RKO (cell line): ENCODE measurements at regions not wholly inside any gene's neighbourhood (a gene's known extent, or its start where the extent isn't known, plus 50 kb on each side); places are given as distances from the start of the nearest gene placed in this dataset.
"Not testable (repeated sequence)": the region's sequence is repeated elsewhere in the genome, so short reads cannot be mapped to it uniquely, and the experiment has no call there.

Source experiments
- DNase-seq: peaks from one replicate; pipeline ENCODE4 v3.0.0-alpha.2; 2016; ENCODE audit warnings: low spot score

DNA sequence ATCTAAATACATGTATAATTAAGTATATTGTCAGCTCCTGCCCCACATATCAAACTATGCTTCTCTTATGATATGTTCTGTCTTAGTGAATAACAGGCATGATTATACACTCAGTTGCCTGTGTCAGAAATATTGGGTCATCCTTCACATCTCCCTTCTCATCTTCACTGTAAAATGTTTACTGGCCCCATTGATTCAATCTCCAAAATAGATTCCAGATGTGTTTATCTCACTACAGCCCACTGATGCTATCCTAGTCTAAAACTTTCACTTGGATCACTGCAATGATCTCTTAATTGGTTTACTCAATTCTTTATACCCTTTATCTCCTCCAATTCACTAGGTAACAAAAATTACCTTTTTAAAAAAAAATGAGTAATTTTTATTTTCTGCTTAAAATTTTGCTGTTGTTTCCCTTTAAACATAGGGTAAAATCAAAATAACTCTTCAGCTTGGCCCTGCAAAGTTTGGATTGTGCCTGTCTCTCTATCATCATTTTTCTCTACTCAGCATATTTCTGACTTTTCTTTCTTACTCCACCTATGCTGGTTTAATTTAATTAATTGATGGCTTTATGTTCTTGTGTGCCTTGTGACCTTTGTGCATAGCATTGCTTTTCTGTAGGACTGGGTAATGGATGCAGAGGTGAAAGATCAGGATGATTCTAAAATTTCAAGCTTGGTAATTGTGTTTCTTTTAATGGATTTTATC, 233.9 kb upstream of the FOXP2 start:
- DNase-seq, result no peak

DNA sequence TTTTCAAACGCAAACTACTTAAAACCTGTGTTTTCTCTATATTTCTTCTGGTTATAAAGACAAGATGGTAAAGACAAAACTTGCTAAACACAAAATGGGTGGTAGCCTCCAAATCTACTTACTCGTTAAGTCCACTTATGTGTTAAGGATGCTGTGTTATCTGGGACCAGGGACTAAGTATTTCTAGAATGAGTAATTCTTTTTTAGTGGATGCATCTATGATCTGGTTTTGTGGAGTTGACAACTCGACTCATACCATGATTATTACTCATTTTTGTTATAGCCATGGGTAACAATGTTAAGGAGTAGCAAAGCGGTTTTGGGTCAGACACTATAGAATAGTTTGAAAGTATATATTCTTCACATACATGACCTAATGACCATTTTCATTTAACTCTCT, 239.5 kb upstream of the FOXP2 start:
- DNase-seq, result peak; percentile 41

DNA sequence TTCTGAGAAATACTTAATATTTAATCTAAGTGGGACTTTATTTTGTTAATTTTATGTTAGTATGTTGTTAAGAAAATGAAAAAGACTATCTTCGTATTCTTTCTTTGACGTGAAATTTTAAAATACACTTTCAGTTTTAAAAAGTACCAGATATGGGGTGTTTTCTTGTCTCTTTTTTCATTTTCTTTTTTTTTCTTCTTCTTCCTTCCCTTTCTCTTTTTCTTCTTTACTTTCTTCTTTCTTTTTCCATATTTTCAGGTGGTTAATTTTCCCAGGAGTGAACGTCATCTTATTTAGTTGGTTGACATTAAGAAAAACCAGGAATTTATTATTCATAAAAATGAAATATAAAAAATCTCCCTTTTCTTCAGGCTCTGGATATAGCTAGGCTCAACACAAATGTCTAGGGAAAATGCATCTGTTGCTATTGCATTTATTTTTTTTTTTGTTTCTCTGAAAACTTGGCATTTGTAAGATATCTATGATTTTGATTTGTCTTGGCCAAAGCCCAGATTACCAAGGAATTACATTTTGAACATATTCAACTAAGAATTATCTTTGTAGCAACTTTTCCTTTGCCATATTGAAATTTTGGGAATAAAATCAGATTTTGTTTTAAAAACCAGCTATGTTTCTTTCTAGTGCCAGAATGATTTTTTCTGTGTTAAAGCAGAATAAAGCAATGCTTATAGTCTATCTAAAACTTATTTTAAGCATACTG, 241.3 kb upstream of the FOXP2 start:
- DNase-seq, result no peak

DNA sequence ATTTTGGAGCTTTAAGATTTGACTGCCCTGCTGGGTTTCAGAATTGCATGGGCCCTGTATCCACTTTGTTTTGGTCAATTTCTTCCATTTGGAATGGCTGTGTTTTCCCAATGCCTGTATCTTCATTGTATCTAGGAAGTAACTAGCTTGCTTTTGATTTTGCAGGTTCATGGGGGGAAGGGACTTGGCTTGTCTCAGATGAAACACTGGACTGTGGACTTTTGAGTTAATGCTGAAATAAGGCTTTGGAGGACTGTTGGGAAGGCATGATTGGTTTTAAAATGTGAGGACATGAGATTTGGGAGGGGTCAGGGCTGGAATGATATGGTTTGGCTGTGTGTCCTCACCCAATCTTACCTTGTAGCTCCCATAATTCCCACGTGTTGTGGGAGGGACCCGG, 245.2 kb upstream of the FOXP2 start:
- DNase-seq, result not testable (repeated sequence)

DNA sequence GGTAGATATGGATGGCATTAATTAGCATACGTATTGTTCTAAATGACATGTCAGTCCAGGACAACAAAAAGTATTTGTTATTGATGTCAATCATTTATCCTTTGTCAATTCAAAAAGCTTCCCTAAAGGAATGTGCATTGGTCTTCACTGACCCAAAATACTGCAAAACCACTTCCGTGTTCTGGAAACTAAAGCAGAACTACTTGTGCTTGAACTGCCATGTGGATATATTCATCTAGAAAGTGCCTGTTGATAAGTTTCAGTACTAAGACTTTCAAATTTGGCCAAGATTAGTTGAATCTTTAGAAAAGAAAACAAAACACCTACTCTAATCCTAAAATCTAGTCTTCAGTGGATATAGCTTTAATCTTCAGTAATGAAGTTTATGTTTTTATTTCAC, 242.1 kb upstream of the PPP1R3A start:
- no peak for DNase-seq

DNA sequence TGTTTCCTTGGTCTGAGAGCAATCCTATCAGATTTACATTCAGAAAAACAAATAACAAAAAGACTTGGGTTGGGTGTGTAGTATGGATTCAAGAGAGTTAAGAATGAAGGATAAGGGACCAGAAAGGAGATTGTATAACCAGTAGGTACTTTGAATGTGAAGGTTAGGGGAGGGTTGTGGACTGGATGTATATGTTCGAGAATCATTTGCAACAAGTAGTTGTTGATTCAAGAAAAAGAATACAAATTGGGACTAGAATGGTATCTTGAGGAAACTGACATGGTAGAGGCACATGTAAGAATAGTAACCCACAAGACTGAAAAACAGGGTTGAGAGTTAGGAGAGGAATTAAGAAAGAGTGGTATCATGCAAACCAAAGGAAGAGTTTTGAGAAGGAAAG, 240.0 kb upstream of the PPP1R3A start:
- no peak for DNase-seq

DNA sequence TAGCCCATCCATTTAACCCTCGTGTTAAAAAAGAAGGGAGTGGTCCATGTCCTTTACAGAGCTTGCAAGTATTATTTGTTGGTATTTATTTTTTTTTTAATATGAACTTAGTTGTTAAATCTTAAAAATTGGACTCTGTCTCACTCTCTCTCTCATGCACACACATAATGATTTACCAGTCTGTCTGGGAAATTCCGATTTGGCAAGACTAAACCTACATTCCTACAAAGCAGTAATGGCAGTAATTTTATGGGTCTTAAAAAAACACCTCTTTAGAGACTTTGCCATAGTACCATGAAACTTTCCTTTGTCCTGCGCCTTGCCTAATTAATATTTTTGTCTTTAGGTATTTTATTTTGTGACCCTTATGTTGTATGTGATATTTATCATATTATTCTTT, 239.5 kb upstream of the PPP1R3A start:
- DNase-seq, result no peak

DNA sequence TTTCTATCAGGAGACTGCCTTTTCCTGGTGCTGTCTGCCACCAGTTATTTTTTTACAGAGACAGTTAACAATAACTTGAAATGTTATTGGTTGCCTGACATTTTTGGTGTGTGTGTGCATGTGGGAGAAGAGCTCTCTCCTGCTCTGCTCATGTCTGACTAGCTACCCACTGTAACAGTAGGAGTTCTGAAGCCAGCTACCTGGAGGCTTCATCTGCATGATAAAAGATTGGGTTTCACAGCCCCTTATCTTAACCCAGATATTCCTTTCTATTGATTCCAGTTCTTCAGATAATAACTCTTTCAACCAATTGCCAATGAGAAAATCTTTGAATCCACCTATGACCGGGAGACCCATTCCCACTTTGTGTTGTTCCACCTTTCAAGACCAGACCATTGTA, 237.4 kb upstream of the PPP1R3A start:
- no peak for DNase-seq

DNA sequence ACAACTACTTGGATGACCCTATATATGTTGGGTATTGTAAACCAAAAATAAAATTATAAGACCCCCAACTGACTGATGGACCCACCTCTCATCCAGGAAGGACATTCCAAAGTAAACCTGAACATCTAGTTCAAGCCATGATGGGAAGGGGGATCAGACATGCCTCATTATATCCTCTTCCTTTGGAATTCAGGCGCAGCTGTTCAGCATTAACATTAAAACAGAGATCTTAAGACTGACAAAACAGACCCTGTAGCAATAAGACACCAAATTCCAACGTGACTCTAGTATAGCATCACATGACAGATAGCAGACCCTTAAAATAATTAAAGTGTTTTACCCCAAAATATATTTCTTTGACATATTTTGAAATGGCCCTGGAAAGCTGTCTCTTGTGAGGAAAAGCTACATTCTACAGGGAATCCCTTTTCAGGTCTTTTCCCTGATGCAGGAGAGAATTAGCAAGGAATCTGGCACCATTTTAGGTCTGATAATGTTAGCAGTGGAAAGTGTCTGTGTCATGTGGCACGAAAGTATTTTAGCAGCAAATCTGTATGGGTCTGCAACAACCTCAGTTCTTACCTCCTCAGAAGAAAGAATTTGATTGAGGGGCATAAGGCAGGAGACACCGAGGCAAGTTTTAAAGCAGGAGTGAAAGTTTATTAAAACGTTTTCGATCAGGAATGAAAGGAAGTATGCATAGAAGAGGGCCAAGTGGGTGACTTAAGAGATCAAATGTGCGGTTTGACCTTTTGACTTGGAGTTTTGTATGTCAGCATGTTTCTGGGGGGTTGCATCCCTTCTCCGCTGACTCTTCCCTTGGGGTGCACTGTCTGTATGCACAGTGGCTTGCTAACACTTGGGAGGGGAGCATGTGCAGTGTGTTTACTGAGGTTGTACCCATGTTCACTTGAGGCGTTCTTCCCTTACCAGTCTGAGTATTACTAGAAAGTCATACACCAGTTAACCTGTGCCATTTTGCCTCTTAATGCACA, 236.6 kb upstream of the PPP1R3A start:
- DNase-seq, result no peak

DNA sequence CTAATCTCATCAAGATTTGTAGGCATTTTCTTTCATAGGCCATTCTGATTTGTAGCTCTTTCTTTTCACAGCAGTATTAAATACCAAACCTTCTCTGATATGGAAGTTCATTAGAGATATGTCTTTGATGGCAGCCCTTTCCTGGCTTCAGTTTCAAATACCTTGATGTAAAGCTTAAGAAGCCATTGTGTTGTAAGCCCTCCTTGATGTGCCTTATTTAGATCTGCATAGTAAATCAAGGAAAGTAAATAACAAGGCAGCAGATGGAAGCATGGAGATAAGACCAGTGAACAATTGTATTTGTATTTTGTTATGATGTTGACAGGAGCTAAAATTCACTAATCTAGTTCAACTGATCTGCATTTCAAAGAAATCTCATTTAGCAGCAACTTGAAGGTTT, 234.9 kb upstream of the PPP1R3A start:
- DNase-seq, result no peak

DNA sequence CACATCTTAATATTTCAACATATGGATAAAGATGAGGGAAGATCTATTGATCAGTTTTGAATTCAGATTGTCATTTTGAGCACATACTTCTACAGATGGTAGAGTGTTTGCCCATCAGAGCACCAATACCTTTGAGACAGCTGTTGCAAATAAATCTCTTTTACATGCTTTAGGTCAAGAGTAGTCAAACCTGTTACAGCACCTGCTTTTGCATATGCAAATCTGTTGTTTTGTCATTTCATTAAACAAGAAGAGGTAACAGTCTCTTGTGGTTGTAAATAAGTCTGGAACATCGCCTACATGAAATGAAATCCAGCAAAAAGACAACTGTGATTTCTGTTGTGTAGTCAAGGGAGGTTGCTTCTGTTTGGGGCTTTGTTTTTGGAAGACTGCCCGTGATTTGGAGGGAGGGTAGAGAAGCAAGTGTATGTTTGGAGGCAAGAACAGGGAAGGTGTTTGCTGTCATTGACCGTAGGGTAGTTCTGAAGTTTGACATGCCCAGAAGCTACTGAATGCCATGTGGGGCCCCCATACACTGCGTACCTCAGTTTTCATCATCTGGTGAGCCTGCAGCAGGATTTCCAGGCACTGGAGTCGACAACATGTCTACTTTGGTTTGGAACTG, 233.6 kb upstream of the PPP1R3A start:
- no peak for DNase-seq

DNA sequence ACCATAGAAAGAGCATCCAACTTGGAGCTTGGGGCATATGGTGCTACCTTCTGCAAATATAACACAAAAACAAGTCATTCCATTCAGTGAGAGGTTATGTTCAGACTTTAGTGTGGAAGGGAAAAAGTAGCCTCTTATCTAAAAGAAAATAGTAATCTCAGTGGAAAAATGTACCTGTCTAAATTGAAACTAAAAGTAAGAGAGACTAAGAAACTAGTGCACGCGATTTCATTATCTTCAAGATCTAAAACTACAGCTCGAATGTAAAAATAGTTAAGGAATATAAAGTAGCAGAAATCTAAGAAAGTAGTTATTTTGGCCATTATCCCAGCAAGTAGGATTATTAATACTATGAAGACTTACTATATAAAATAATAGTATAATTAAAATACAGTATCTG, 233.0 kb upstream of the PPP1R3A start:
- DNase-seq, result no peak

DNA sequence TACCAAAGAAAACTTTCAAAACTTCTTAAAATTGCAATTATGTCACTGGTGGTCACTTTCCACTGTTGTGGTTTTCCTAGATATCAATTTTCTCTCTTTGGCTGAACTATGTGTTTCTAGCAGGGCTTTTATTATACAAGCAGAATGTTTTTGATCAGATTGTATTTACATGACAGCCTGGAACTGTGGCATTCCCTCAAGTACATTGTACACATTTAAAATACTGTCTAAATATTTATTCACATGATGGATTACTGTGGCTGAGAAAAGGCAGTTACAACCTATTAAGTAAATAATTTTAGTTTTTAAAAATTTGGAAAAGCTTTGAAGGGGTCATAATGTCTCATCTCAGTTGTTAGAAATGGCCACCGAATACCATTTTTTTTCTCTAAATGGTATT, 231.9 kb upstream of the PPP1R3A start:
- DNase-seq, result no peak

DNA sequence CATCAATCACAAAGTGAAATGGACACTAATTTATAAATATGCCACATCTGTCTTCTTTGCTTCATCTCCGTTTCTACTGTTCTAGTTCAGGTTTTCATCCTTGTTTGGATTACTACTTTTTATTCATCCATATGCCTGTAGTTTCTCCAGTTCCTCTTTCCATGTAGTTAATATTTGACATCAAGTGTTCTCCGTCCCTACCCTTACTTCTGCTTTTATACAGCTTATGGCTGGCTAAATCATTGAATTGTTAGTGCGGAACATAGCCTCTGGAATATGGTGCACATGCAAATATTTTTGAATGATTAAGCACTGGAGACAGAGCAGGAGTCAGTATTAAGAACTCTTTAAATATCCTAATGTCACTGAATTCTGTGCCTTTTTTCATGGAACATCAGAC, 230.0 kb upstream of the PPP1R3A start:
- DNase-seq, result no peak

DNA sequence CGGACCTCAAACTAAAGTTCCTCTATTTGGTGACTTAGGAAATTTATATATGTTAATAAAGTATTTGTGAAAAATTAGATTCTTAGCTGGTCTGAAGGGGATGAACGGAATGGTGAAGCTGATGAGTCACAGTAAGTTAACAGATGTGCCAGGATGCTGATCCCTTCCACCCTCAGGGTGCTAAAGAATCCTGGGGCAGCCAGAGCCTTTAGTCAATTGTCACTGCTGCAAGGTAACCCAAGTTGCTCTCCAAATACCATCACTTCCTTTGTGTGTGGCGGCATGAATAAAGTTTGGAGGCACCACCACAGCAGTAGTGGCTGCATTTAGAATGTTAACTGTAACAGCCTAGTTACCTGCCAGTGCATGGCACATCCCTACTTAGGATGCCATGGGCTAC, 222.6 kb upstream of the PPP1R3A start:
- no peak for DNase-seq

DNA sequence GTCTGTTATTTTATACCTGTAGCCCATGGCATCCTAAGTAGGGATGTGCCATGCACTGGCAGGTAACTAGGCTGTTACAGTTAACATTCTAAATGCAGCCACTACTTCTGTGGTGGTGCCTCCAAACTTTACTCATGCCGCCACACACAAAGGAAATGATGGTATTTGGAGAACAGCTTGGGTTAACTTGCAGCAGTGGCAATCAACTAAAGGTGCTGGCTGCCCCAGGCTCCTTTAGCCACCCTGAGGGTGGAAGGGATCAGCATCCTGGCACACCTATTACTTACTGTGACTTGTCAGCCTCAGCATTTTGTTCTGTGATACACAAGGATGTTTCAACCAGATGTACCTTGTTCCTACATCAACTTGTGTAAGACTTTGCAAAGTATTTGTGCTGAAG, 221.8 kb upstream of the PPP1R3A start:
- no peak for DNase-seq

DNA sequence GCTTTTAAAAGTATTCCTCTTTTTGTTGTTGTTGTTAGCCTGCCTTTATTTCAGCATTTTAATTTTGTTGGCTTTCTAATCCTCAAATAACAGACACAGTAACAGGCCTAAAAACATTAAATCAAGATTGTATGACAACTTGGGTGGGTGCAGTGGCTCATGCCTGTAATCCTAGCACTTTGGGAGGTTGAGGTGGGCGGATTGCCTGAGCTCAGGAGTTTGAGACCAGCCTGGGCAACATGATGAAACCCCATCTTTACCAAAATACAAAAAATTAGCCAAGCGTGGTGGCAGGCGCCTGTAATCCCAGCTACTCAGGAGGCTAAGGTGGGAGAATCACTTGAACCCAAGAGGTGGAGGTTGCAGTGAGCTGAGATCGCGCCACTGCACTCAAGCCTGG, 220.9 kb upstream of the PPP1R3A start:
- DNase-seq, result not testable (repeated sequence)

DNA sequence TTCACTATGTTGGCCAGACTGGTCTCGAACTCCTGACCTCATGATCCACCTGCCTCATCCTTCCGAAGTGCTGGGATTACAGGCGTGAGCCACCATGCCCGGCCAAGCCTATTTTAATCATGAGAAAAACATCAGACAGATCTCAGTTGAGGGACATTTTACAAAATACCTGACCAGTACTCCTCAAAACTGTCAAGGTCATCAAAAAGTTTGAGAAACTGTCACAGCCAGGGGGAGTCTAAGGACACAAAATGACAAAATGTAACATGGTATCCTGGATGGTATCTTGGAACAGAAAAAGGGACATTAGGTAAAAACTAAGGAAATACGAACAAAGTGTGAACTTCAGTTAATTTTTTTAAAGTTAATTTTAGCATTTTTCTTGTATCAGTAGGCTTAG, 219.8 kb upstream of the PPP1R3A start:
- DNase-seq, result no peak

DNA sequence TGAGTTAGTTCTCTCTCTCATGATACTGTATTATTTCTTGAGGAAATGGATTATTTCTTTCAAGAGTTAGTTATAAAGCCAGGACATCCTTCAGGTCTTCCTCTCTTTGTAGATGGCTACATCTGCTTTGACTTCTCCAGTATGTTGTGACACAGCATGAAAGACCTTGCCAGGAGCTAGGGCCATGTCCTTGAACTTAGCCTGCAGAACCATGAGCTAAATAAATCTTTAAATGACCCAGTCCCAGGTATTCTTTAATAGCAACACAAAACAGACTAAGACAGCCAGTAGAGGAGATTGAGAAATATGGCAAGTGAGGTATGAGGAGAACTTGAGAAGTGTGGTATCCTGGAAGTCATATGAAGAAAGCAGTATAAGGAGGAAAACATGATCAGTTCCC, 214.9 kb upstream of the PPP1R3A start:
- DNase-seq, result no peak

DNA sequence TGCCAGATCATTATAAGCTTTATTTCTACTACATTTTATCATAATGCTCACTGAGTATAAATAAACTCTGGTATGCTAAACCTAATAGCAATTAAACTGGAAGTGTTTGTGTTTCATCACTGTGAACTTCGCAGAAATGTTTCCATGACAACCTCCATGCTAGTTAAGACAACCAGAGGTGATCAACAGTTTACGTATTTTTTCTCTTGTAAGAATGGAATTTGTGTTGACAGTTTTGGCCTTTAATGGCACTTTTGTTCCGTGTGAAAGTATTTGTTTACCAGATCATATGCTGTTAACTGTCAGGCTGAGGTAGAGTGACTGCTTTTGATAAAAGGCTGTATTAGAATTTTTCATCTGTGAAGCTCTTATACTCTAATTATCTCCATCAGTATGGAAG, 212.1 kb upstream of the PPP1R3A start:
- DNase-seq, result no peak

DNA sequence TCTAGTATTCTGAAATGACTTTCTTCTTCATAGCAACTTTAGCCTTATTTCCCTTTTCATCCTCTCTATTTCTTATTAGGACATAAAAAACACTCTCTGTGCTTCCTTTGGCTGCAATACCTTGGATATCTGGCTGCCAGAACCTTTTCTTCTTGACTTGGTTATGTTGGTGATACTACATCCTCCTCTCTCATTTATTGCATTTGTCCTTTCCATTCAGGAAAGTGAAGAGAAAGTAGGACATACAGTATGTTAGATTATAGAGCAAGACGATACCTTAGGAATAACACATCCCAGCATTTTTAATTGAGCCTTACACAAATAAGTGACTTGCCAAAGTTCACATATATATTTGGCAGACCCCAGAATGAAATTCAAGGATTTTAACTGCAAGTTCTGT, 210.1 kb upstream of the PPP1R3A start:
- no peak for DNase-seq

DNA sequence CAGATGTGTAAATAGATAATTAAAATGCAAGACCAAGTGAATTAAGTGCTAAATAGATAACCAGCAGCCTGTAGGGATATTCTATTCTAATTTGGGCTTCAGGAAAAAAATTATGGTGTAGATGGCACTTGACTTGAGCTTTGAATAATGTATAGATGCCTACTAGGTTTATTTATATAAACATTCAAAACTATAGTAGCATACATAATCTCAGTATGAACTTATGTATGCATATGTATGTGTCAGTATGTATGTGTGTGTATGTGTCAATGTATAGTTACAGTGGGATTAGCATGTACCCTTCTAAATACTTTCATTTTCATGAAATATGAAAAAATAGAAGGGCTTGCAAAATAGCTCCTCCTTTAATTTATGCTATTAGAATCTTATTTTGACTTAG, 207.3 kb upstream of the PPP1R3A start:
- DNase-seq, result no peak
